ENCODE measurements at regions not wholly inside any gene's neighbourhood (a gene's known extent, or its start where the extent isn't known, plus 50 kb on each side); places are given as distances from the start of the nearest gene placed in this dataset.
"Not testable (repeated sequence)": the region's sequence is repeated elsewhere in the genome, so short reads cannot be mapped to it uniquely, and the experiment has no call there.

DNA sequence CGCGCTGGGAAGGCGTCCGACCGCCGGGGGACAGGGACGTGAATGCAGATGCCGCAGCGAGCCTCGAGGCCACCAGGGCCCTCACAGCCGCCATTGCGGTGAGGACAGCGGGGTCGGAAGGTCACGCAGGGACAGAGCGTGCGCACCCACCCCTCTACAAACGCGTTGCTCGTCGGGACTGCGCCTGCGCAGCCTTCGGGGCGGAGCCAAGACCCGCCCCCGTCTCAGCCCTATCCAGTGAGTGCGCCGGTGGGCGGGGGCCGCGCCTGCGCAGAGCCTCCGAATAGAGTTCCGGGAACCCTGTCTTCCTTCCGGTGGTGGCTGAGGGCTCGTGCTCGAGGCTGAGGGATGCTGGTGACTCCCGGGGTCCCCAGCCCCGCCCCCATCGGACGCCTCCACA lies 5393.1 kb upstream of the TPTE start:
- peak; percentile 95 for DNase-seq (ENCODE audit: low read depth)

DNA sequence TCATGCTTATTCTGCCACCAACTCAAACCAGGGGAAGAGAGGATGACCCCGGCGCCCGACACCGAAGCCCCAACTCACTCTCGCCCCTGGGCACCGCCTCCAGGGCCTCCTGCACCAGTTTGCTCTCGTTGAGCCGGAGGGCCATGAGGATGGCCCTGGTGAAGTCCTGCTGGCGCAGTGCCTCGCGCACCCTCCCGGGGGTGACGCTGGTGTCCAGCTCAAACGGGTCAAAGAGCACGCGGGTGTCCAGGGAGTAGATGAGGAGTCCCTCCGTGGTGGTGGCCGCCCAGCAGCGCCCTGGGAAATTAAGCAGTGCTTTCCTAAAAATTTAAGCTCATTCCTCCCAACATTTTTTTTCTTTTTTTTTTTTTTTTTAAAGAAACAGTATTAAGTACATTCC lies 5387.6 kb upstream of the TPTE start:
- not testable (repeated sequence) for DNase-seq (ENCODE audit: low read depth)

DNA sequence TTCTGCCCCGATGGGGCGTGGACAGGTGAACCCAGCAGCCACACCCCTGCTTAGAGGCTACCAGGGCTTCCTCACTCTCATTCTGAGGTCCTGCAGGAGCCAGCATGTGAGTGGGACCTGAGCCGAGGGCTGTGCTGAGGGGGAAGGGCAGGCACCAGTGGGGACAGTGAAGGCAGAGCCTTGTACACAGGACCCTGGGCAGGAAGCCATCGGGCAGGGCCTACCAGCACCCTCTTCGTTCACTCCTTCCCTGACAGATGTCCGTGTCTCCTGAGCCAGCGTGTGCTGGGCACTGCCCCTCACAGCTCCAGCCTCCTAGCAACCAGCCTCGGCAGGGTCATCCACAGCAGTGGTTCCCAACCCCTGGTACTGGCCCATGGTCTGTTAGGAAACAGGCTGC lies 5385.0 kb upstream of the TPTE start:
- DNase-seq (ENCODE audit: low read depth) = not testable (repeated sequence)

DNA sequence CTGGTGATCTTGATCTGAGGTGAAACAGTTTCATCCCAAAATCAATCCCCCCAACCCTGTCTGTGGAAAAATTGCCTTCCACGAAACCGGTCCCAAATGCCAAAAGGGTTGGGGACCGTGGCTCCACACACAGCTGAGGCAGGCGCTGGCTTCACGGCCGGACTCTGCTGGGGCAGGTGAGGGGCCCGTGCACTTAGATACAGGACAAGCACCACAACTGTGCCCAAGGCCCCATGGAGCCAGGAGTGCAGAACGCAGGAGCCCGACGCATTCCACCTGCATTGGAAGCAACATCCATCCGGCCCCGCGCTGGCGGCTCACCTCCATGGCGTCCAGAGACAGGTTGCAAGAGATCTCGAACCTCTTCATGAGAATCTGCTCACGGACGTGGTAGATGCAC lies 5384.4 kb upstream of the TPTE start:
- DNase-seq (ENCODE audit: low read depth) = not testable (repeated sequence)

DNA sequence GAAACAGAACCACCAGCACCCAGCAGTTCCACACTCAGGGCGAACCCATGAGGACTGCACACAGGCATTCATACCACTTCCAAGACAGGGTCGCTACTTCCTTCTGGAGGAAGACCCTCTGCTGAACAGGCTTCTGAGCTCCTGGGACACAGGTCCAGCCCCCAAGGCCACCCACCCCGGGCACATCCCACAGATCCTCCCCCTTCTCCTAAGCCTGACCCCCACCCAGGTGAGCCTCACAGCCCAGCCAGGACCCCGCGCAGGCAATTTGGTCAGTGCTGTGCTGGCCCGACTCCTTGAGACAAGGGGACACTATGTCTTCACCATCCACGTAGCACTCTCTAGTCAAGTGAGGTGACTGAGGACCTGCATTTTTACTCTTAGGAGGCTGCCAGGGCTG lies 5382.7 kb upstream of the TPTE start:
- DNase-seq (ENCODE audit: low read depth) = not testable (repeated sequence)

DNA sequence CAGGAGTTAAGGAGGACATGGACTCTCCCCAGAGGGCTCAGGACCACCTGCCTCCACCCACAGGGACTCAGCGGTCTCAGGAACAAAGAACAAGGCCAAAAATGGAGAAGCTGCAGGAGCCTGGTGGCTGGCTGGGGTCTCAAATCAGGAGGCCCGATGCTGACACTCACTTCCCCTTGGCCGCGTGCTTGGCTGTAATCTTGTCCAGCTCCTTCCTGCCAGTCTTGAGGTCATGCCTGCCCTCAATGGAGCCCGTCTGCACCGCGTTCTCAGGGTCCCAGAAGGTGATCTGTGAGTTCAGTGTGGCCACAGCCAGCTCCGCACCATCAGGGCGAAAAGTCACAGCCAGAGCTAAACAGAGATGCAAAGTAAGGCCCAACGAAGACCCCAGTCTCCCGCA lies 5381.9 kb upstream of the TPTE start:
- not testable (repeated sequence) for DNase-seq (ENCODE audit: low read depth)

DNA sequence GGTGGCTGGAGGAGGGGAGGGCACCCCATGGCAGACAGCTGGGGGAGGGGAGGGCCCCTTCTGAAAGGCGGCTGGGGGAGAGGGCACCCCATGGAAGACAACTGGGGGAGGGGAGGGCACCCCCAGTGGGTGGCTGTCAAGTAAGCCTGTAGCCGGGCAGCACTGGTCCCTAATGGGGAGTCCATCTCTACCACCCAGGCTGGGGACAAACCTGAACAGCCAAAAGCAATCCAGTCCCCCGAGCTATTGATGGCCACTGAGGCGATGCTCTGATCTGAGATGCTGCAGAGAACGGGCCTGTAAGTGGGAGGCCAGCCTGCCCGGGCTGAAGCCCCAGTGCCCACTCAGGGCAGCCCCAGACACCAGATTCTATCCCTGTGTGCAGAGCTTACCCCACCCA lies 5378.4 kb upstream of the TPTE start:
- not testable (repeated sequence) for DNase-seq (ENCODE audit: low read depth)

DNA sequence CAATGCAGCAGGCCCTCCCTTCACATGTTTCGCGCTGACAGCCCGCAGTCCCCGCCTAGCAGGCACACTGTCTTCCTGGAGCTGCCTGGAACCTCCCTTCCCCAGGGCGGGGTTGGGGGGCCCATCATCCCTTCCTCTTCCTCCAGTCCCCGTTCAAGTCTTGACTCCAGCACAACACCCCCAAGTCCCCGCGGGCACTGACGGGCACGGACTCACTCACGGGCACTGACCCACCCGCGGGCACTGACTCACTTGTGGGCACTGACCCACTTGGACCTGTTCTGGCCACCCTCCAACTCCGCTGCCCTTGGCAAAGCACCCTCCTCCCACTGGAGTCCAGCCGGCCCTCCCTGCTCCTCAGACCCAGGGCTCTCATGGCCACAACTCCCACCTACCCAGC lies 5376.7 kb upstream of the TPTE start:
- not testable (repeated sequence) for DNase-seq (ENCODE audit: low read depth)

DNA sequence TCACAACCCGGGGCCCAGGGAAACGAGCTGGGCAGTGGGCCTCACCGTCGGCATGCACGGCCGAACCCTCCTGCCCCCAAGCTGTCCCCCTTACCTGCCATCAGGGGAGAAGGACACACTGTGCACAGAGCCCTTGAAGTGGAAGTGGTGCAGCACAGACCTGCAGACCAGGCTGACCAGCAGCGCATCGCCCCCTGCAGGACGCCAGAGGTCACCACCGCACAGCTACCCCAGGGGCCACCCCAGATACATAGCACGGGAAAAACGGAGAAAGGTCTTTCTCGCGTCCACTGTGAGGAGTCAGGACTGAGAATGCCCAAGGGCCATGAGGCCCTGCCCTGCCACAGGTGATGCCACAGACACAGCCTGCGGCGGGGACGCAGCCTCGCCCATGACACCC lies 5373.7 kb upstream of the TPTE start:
- not testable (repeated sequence) for DNase-seq (ENCODE audit: low read depth)

DNA sequence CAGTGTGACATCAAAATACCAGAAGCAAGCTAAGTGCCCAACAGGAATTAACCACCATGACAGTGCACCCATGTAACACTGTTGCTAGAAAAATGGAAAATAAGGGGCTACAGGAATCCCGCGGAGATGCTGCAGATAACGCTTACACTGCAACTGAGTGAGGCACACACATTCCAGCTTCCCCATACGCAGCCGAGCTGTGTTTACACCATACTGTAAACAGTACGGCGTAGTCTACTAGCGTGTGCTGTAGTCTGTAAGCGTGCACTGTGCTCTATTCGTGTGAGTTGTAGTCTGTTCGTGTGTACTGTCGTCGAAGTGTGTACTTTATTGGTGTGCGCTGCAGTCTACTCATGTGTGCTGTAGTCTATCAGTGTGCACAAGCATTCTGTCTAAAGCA lies 5372.2 kb upstream of the TPTE start:
- DNase-seq (ENCODE audit: low read depth) = not testable (repeated sequence)

DNA sequence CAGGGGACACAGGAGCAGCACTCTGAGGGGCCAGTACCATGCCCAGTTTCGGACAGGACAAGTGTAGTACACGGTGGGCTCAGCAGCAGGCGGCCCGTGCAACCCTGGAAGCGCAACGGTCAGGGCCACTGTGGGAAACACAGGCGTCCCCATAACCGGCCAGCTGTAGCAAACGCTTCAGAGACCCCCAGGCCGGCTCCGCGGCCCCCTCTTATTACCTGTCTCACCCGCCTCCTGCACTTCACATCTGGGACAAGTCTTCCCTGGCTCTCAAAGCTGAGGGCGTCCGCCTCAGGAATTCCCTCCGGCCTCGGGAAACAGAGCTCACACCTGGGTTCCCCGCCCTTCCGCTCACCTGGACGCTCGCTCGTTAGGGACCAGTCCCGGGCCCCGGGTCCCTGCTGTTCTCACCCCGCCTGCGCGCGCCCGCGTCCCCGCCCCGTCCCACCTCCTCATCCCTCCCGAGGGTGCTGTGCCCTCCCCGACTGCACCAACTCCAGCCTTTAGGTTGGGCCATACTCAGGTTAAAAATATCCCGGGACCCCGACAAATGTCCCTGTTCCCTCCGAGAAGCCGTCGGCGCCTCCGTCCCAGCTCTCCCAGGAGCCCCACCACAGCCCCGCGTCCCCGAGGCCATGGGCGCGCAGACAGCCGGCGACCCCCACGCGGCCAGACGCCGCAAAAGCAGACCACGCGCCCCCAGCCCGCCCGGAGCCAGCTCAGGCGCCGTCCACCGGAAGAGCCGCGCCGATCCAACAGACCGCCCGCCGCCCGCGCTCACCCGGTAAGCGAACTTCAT lies 5367.3 kb upstream of the TPTE start:
- DNase-seq (ENCODE audit: low read depth) = not testable (repeated sequence)

DNA sequence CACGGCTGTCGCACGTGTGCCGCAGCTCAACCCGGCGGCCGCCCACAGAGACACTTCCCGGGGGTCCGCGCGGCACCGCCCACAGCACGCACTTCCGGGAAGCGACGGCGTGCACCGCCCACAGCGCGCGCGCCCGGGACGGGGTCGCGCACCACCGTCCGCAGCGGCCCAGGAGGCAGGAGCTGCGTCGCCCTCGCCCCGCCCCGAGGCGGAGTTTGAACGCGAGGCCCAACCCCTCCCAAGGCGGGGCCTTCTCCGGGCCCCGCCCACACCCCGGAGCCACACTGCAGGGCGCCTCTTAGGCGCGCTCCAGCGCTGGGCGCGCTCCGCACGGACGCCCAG lies 5366.8 kb upstream of the TPTE start:
- peak; percentile 58 for DNase-seq (ENCODE audit: low read depth)

DNA sequence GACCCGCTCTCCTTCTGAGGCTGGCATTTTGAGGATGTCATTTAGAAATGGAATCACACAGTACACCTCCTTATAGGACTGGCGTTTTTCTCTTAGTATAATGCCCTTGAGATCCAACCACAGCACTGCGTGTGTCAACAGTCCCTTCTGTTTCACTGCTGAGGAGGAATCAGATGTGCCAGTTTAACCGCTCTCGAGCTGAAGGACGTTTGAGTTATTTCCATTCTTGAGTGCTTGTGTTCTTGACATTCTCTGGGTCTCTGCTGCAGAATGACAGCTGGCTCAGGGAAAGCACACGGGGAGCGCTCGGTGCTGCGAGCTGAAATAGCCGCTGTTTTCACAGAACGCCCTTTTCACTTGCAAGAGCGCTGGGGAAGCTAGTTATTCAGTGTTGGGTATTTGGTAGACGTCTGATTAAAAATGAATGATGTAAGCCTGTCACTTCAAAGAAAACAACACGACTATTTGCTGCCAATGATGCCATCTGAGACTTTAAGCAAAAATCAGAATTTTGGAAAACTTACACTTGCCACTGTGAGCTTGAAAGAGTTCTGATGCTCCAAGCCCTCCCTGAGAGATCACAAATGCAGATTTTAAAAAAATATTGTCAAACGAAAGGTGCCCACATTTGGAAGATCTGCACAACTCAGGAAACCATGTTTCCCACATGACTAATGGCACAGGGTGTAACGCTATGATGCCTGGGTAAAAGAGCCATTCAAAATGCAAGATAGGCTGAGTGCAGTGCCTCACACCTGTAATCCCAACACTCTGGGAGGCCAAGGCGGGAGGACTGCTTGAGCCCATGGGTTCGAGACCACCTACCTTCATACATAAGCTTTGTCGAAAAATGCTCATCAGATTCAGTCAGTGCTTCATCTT lies 5358.4 kb upstream of the TPTE start:
- DNase-seq (ENCODE audit: low read depth) = not testable (repeated sequence)

DNA sequence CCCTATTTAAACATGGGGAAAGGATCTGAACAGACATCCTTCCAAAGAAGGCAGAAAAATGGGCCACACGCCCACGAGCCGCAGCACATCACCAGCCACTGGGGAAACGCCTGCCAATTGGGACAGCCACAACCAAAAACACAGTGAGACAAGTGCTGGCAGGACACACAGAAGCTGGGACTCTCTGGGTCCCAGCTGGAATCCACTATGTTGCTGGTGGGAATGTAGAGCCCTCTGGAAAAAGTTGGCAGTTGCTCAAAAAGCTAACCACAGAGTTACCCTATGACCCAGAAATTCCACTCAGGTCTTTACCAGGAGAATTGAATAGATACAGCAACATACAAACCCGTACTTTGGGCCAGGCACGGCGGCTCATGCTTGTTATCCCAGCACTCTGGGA lies 5355.6 kb upstream of the TPTE start:
- not testable (repeated sequence) for DNase-seq (ENCODE audit: low read depth)
